Smooth muscle cell (in vitro differentiated cells): ENCODE measurements at regions not wholly inside any gene's neighbourhood (a gene's known extent, or its start where the extent isn't known, plus 50 kb on each side); places are given as distances from the start of the nearest gene placed in this dataset.

Experiments used
- DNase-seq: peaks from one replicate; lab custom pipeline; 2025; ENCODE audit not compliant: unreplicated experiment; lab: John Stamatoyannopoulos, UW
- H2AFZ ChIP-seq: fragments of 200-600 bp; sonication (generic); 2 replicates; pipeline ENCODE4 v1.6.0; 2016; ENCODE audit warnings: antibody characterized with exemption, low read depth, mild to moderate bottlenecking
- H3F3A ChIP-seq: fragments of 200-600 bp; sonication (generic); 2 replicates; pipeline ENCODE4 v1.6.0; 2017; ENCODE audit warnings: antibody characterized with exemption, low read depth
- H3K27ac ChIP-seq: fragments of 200-600 bp; sonication (generic); 2 replicates; pipeline ENCODE4 v1.5.1; 2016; ENCODE audit warnings: low read depth, mild to moderate bottlenecking
- H3K27me3 ChIP-seq: fragments of 200-600 bp; sonication (generic); 2 replicates; pipeline ENCODE4 v1.6.1; 2016; ENCODE audit warnings: low read depth, mild to moderate bottlenecking
- H3K36me3 ChIP-seq: fragments of 200-600 bp; sonication (generic); 2 replicates; pipeline ENCODE4 v1.5.1; 2016; ENCODE audit warnings: low read depth
- H3K4me1 ChIP-seq: fragments of 200-600 bp; sonication (generic); 2 replicates; pipeline ENCODE4 v1.5.1; 2016; ENCODE audit warnings: low read depth
- H3K4me2 ChIP-seq: fragments of 200-600 bp; sonication (generic); 2 replicates; pipeline ENCODE4 v1.6.0; 2016; ENCODE audit warnings: mild to moderate bottlenecking
- H3K4me3 ChIP-seq: fragments of 200-600 bp; sonication (generic); 2 replicates; pipeline ENCODE4 v1.5.1; 2016; ENCODE audit warnings: mild to moderate bottlenecking
- H3K79me2 ChIP-seq: fragments of 200-600 bp; sonication (generic); 2 replicates; pipeline ENCODE4 v1.6.0; 2016; ENCODE audit warnings: low read depth, mild to moderate bottlenecking
- H3K9ac ChIP-seq: fragments of 200-600 bp; sonication (generic); 2 replicates; pipeline ENCODE4 v1.6.0; 2016; ENCODE audit warnings: low read depth
- H3K9me3 ChIP-seq: fragments of 200-600 bp; sonication (generic); replicated peaks from 2 replicates; pipeline ENCODE4 v1.5.1; 2016; ENCODE audit warnings: low read depth
- H4K20me1 ChIP-seq: fragments of 200-600 bp; sonication (generic); 2 replicates; pipeline ENCODE4 v1.6.0; 2016; ENCODE audit warnings: low read depth
- CTCF ChIP-seq: fragments of 200-600 bp; sonication (generic); IDR thresholded peaks from 2 replicates; pipeline ENCODE4 v1.5.1; 2017; ENCODE audit warnings: borderline replicate concordance, mild to moderate bottlenecking, antibody characterized with exemption; ENCODE audit not compliant: insufficient read depth, poor library complexity, severe bottlenecking
- WGBS: methylation state at CpG from one replicate; pipeline ENCODE4 v1.1.7; 2016; ENCODE audit warnings: low lambda C conversion rate; 5-methylcytosine and 5-hydroxymethylcytosine counted together

- no peaks in the 10 kb centered on the region for H4K20me1 ChIP-seq
- no peaks in the 10 kb centered on the region for H3K9me3 ChIP-seq
- H3K4me2 ChIP-seq, result no peak overlapping the region
- H3K9ac ChIP-seq, result no peak overlapping the region
- H3K4me3 ChIP-seq, result no peak overlapping the region
- H3K79me2 ChIP-seq, result no peaks in the 10 kb centered on the region
- H2AFZ ChIP-seq, result no peak overlapping the region
- 84% methylated on average over 2 of the region's 2 CpGs for WGBS
- peaks cover 20% of the 10 kb centered on the region for H3K27me3 ChIP-seq
- no peak for DNase-seq
- H3K36me3 ChIP-seq, result no peaks in the 10 kb centered on the region
- TF ChIP-seq CTCF, result no peak
- H3K27ac ChIP-seq, result no peak overlapping the region
- H3F3A ChIP-seq, result no peaks in the 10 kb centered on the region
- no peaks in the 10 kb centered on the region for H3K4me1 ChIP-seq
Observed at GRCh38 chr16:55941552-55941951, 66.4 kb upstream of the CES5A start.

GRCh38 chr16:55938126-55938525 is 63.0 kb upstream of the CES5A start:
- no peak for DNase-seq
- H3K9ac ChIP-seq, result no peak overlapping the region
- H3K4me1 ChIP-seq, result no peaks in the 10 kb centered on the region
- peaks cover 15% of the 10 kb centered on the region for H3K27me3 ChIP-seq
- no peaks in the 10 kb centered on the region for H3K36me3 ChIP-seq
- H3K9me3 ChIP-seq, result no peaks in the 10 kb centered on the region
- H2AFZ ChIP-seq, result no peak overlapping the region
- no peak for TF ChIP-seq CTCF
- H3K4me3 ChIP-seq, result no peak overlapping the region
- WGBS, result 94% methylated on average over 1 of the region's 1 CpG
- H3F3A ChIP-seq, result no peaks in the 10 kb centered on the region
- no peaks in the 10 kb centered on the region for H3K79me2 ChIP-seq
- H3K4me2 ChIP-seq, result no peak overlapping the region
- H4K20me1 ChIP-seq, result no peaks in the 10 kb centered on the region
- no peak overlapping the region for H3K27ac ChIP-seq

- no peaks in the 10 kb centered on the region for H3F3A ChIP-seq
- TF ChIP-seq CTCF, result no peak
- 90% methylated on average over 3 of the region's 3 CpGs for WGBS
- DNase-seq, result no peak
- no peak overlapping the region for H3K27ac ChIP-seq
- no peaks in the 10 kb centered on the region for H3K4me1 ChIP-seq
- no peaks in the 10 kb centered on the region for H3K79me2 ChIP-seq
- H3K36me3 ChIP-seq, result no peaks in the 10 kb centered on the region
- no peak overlapping the region for H3K4me3 ChIP-seq
- H3K27me3 ChIP-seq, result no peaks in the 10 kb centered on the region
- no peak overlapping the region for H3K4me2 ChIP-seq
- H3K9ac ChIP-seq, result no peak overlapping the region
- H3K9me3 ChIP-seq, result no peaks in the 10 kb centered on the region
- H4K20me1 ChIP-seq, result no peaks in the 10 kb centered on the region
- no peak overlapping the region for H2AFZ ChIP-seq
Observed at GRCh38 chr16:55933038-55933437, 57.9 kb upstream of the CES5A start.

- WGBS, result 78% methylated on average over 2 of the region's 2 CpGs
- H3K9me3 ChIP-seq, result no peaks in the 10 kb centered on the region
- no peak overlapping the region for H3K27ac ChIP-seq
- peaks cover under 1% of the 10 kb centered on the region for H3K27me3 ChIP-seq
- no peaks in the 10 kb centered on the region for H3F3A ChIP-seq
- DNase-seq, result no peak
- no peaks in the 10 kb centered on the region for H3K36me3 ChIP-seq
- no peaks in the 10 kb centered on the region for H4K20me1 ChIP-seq
- H3K4me2 ChIP-seq, result no peak overlapping the region
- H3K4me3 ChIP-seq, result no peak overlapping the region
- H3K9ac ChIP-seq, result no peak overlapping the region
- H3K79me2 ChIP-seq, result no peaks in the 10 kb centered on the region
- no peak for TF ChIP-seq CTCF
- no peaks in the 10 kb centered on the region for H3K4me1 ChIP-seq
- H2AFZ ChIP-seq, result no peak overlapping the region
Observed at GRCh38 chr16:55930036-55930435, 54.9 kb upstream of the CES5A start.
